Neural progenitor cell (in vitro differentiated cells): ENCODE measurements at regions not wholly inside any gene's neighbourhood (a gene's known extent, or its start where the extent isn't known, plus 50 kb on each side); places are given as distances from the start of the nearest gene placed in this dataset.

Experiments used
- DNase-seq: peaks from one replicate; pipeline ENCODE4 v3.0.0-alpha.2; 2016; ENCODE audit warnings: low spot score
- H2AFZ ChIP-seq: fragments of 200-600 bp; sonication (generic); replicated peaks from 2 replicates; pipeline ENCODE4 v1.6.1; 2016; ENCODE audit warnings: antibody characterized with exemption
- H3F3A ChIP-seq: fragments of 200-600 bp; sonication (generic); 2 replicates; pipeline ENCODE4 v1.6.1; 2016; ENCODE audit warnings: antibody characterized with exemption, low read depth
- H3K27ac ChIP-seq: fragments of 200-600 bp; sonication (generic); 2 replicates; pipeline ENCODE4 v1.5.1; 2016; ENCODE audit warnings: mild to moderate bottlenecking
- H3K27me3 ChIP-seq: fragments of 200-600 bp; sonication (generic); 2 replicates; pipeline ENCODE4 v1.6.1; 2016; ENCODE audit warnings: mild to moderate bottlenecking, moderate library complexity
- H3K36me3 ChIP-seq: fragments of 200-600 bp; sonication (generic); 2 replicates; pipeline ENCODE4 v1.5.1; 2016
- H3K4me1 ChIP-seq: fragments of 200-600 bp; sonication (generic); 2 replicates; pipeline ENCODE4 v1.6.1; 2016; ENCODE audit warnings: mixed run types
- H3K4me2 ChIP-seq: fragments of 200-600 bp; sonication (generic); 2 replicates; pipeline ENCODE4 v1.6.1; 2016
- H3K4me3 ChIP-seq: fragments of 200-600 bp; sonication (generic); 2 replicates; pipeline ENCODE4 v1.5.1; 2016
- H3K79me2 ChIP-seq: fragments of 200-600 bp; sonication (generic); 2 replicates; pipeline ENCODE4 v1.6.1; 2016; ENCODE audit warnings: low read depth
- H3K9ac ChIP-seq: fragments of 200-600 bp; sonication (generic); 2 replicates; pipeline ENCODE4 v1.6.1; 2016
- H3K9me3 ChIP-seq: fragments of 200-600 bp; sonication (generic); 2 replicates; pipeline ENCODE4 v1.5.1; 2016; ENCODE audit warnings: low read depth
- H4K20me1 ChIP-seq: fragments of 200-600 bp; sonication (generic); 2 replicates; pipeline ENCODE4 v1.6.1; 2016; ENCODE audit warnings: low read depth
- H3K27ac Mint-ChIP-seq: 3 replicates; pipeline ENCODE4 v1.8.0; 2021; ENCODE audit warnings: mixed read lengths
- H3K27me3 Mint-ChIP-seq: 2 replicates; pipeline ENCODE4 v1.8.0; 2022; ENCODE audit warnings: low read depth, mild to moderate bottlenecking, inconsistent platforms, moderate library complexity, mixed read lengths; ENCODE audit not compliant: insufficient read depth
- H3K36me3 Mint-ChIP-seq: 3 replicates; pipeline ENCODE4 v1.8.0; 2021; ENCODE audit warnings: mixed read lengths
- H3K4me1 Mint-ChIP-seq: 3 replicates; pipeline ENCODE4 v1.8.0; 2021; ENCODE audit warnings: mixed read lengths
- H3K4me3 Mint-ChIP-seq: 3 replicates; pipeline ENCODE4 v1.8.0; 2021; ENCODE audit warnings: mild to moderate bottlenecking, moderate library complexity, mixed read lengths
- H3K9me3 Mint-ChIP-seq: 3 replicates; pipeline ENCODE4 v1.8.0; 2020; ENCODE audit warnings: mixed read lengths
- CTCF ChIP-seq: fragments of 200-600 bp; sonication (generic); IDR thresholded peaks from 2 replicates; pipeline ENCODE4 v1.5.1; 2017; ENCODE audit warnings: antibody characterized with exemption, mild to moderate bottlenecking
- EZH2 ChIP-seq: fragments of 200-600 bp; sonication (generic); IDR thresholded peaks from 2 replicates; pipeline ENCODE4 v1.6.1; 2017; ENCODE audit warnings: antibody characterized with exemption, mild to moderate bottlenecking, moderate library complexity
- EZH2phosphoT487 ChIP-seq: fragments of 200-600 bp; sonication (generic); IDR thresholded peaks from 2 replicates; pipeline ENCODE4 v1.6.1; 2017; ENCODE audit warnings: antibody characterized with exemption

- Mint-ChIP-seq H3K4me1 (peaks cover 27% of the 10 kb centered on the region), H3K27ac (no peak overlapping the region), H3K36me3 (no peaks in the 10 kb centered on the region), H3K4me3 (no peak overlapping the region), H3K9me3 (no peaks in the 10 kb centered on the region), H3K27me3 (peaks cover 5% of the 10 kb centered on the region)
- H3K27ac ChIP-seq, result no peak overlapping the region
- H3K36me3 ChIP-seq, result no peaks in the 10 kb centered on the region
- H3K4me3 ChIP-seq, result no peak overlapping the region
- H3K27me3 ChIP-seq, result no peaks in the 10 kb centered on the region
- no peaks in the 10 kb centered on the region for H4K20me1 ChIP-seq
- no peaks in the 10 kb centered on the region for H3F3A ChIP-seq
- H3K4me2 ChIP-seq, result no peak overlapping the region
- H2AFZ ChIP-seq, result no peak overlapping the region
- H3K9ac ChIP-seq, result no peak overlapping the region
- no peak for DNase-seq
- no peaks in the 10 kb centered on the region for H3K79me2 ChIP-seq
- no peaks in the 10 kb centered on the region for H3K4me1 ChIP-seq
- no peaks in the 10 kb centered on the region for H3K9me3 ChIP-seq
- no peak for TF ChIP-seq EZH2phosphoT487
- TF ChIP-seq CTCF, result no peak
- TF ChIP-seq EZH2, result no peak
Measured at GRCh38 chr3:59605318-59605717, 555.5 kb upstream of the CFAP20DC start.

GRCh38 chr3:59601486-59601885, 551.7 kb upstream of the CFAP20DC start:
- TF ChIP-seq EZH2phosphoT487, result no peak
- no peak for TF ChIP-seq EZH2
- TF ChIP-seq CTCF, result no peak
- peaks cover 2% of the 10 kb centered on the region for H3K4me1 Mint-ChIP-seq
- no peaks in the 10 kb centered on the region for H4K20me1 ChIP-seq
- no peaks in the 10 kb centered on the region for H3K9me3 Mint-ChIP-seq
- no peaks in the 10 kb centered on the region for H3F3A ChIP-seq
- no peak overlapping the region for H3K27ac ChIP-seq
- H3K9me3 ChIP-seq, result no peaks in the 10 kb centered on the region
- no peak overlapping the region for H3K4me3 Mint-ChIP-seq
- H3K4me3 ChIP-seq, result no peak overlapping the region
- H3K27ac Mint-ChIP-seq, result no peak overlapping the region
- no peak overlapping the region for H3K4me2 ChIP-seq
- no peak for DNase-seq
- no peaks in the 10 kb centered on the region for H3K27me3 ChIP-seq
- no peak overlapping the region for H3K9ac ChIP-seq
- H3K27me3 Mint-ChIP-seq, result peaks cover 2% of the 10 kb centered on the region
- no peaks in the 10 kb centered on the region for H3K36me3 ChIP-seq
- H3K79me2 ChIP-seq, result no peaks in the 10 kb centered on the region
- H3K36me3 Mint-ChIP-seq, result no peaks in the 10 kb centered on the region
- no peaks in the 10 kb centered on the region for H3K4me1 ChIP-seq
- H2AFZ ChIP-seq, result no peak overlapping the region

- H3K27ac Mint-ChIP-seq, result no peak overlapping the region
Measured at GRCh38 chr3:59600631-59601030, 550.8 kb upstream of the CFAP20DC start.

More at GRCh38 chr3:59600631-59601030, 550.8 kb upstream of the CFAP20DC start:
- Histone ChIP-seq H3K9ac (no peak overlapping the region), H3K4me1 (no peaks in the 10 kb centered on the region), H3K4me2 (no peak overlapping the region), H3K27ac (no peak overlapping the region), H4K20me1 (no peaks in the 10 kb centered on the region), H3K36me3 (no peaks in the 10 kb centered on the region), H3K79me2 (no peaks in the 10 kb centered on the region), H3F3A (no peaks in the 10 kb centered on the region), H2AFZ (no peak overlapping the region), H3K9me3 (no peaks in the 10 kb centered on the region), H3K27me3 (no peaks in the 10 kb centered on the region), H3K4me3 (no peak overlapping the region)
- TF ChIP-seq EZH2phosphoT487 (no peak), CTCF (no peak), EZH2 (no peak)
- no peak for DNase-seq
- Mint-ChIP-seq H3K9me3 (peaks cover 2% of the 10 kb centered on the region), H3K4me3 (no peak overlapping the region), H3K36me3 (no peaks in the 10 kb centered on the region), H3K27me3 (peaks cover 3% of the 10 kb centered on the region), H3K4me1 (no peaks in the 10 kb centered on the region)
